Endodermal cell (in vitro differentiated cells): ENCODE measurements at regions not wholly inside any gene's neighbourhood (a gene's known extent, or its start where the extent isn't known, plus 50 kb on each side); places are given as distances from the start of the nearest gene placed in this dataset.

Experiments used
- DNase-seq: peaks from one replicate; pipeline ENCODE4 v3.0.0-alpha.2; 2017
- H3K27ac ChIP-seq: 2 replicates; pipeline ENCODE4 v1.5.1; 2013; ENCODE audit warnings: mild to moderate bottlenecking, low read depth, low read length, moderate library complexity
- H3K27me3 ChIP-seq: 2 replicates; pipeline ENCODE4 v1.6.1; 2013; ENCODE audit warnings: mild to moderate bottlenecking, low read length, moderate library complexity; ENCODE audit not compliant: insufficient read depth, control insufficient read depth, poor library complexity, severe bottlenecking
- H3K36me3 ChIP-seq: 2 replicates; pipeline ENCODE4 v1.7.0; 2013; ENCODE audit warnings: mild to moderate bottlenecking, low read length, moderate library complexity; ENCODE audit not compliant: control insufficient read depth, insufficient read depth
- H3K4me1 ChIP-seq: one replicate; pipeline ENCODE4 v1.7.0; 2013; ENCODE audit warnings: low read length; ENCODE audit not compliant: control insufficient read depth, insufficient read depth
- H3K4me3 ChIP-seq: 2 replicates; pipeline ENCODE4 v1.5.1; 2013; ENCODE audit warnings: mild to moderate bottlenecking, low read length, moderate library complexity
- H3K9ac ChIP-seq: 2 replicates; pipeline ENCODE4 v1.6.1; 2013; ENCODE audit warnings: mild to moderate bottlenecking, low read length, moderate library complexity; ENCODE audit not compliant: poor library complexity, severe bottlenecking; ENCODE audit errors: extremely low read depth
- H3K9me3 ChIP-seq: 2 replicates; pipeline ENCODE4 v1.6.1; 2013; ENCODE audit warnings: mild to moderate bottlenecking, low read length, moderate library complexity; ENCODE audit not compliant: control insufficient read depth
- H3K27ac Mint-ChIP-seq: 2 replicates; pipeline ENCODE4 v1.8.0; 2020; ENCODE audit warnings: mixed read lengths
- H3K27me3 Mint-ChIP-seq: 2 replicates; pipeline ENCODE4 v1.8.0; 2021; ENCODE audit warnings: mild to moderate bottlenecking, mixed read lengths; ENCODE audit not compliant: insufficient read depth
- H3K36me3 Mint-ChIP-seq: 2 replicates; pipeline ENCODE4 v1.8.0; 2020; ENCODE audit warnings: low read depth, mixed read lengths
- H3K4me1 Mint-ChIP-seq: 2 replicates; pipeline ENCODE4 v1.8.0; 2020; ENCODE audit warnings: mixed read lengths
- H3K4me3 Mint-ChIP-seq: 2 replicates; pipeline ENCODE4 v1.8.0; 2020; ENCODE audit warnings: mild to moderate bottlenecking, moderate library complexity, mixed read lengths
- H3K9me3 Mint-ChIP-seq: 2 replicates; pipeline ENCODE4 v1.8.0; 2020; ENCODE audit warnings: mild to moderate bottlenecking, mixed read lengths
- WGBS, 2 experiments: methylation state at CpG; one replicate each; pipeline versions ENCODE4 v1.1.5 to v1.1.7; 2013; ENCODE audit warnings: missing lambda C conversion rate in 2 of 2, mixed read lengths in 1 of 2; ENCODE audit not compliant: insufficient coverage in 1 of 2, insufficient read length in 1 of 2; 5-methylcytosine and 5-hydroxymethylcytosine counted together
- TF ChIP-seq, protein P1 (sequence below): fragments of 200-600 bp; sonication (generic); conservative IDR thresholded peaks from 2 replicates; pipeline ENCODE4 v1.5.0; 2021; ENCODE audit warnings: antibody characterized with exemption, mild to moderate bottlenecking

DNA sequence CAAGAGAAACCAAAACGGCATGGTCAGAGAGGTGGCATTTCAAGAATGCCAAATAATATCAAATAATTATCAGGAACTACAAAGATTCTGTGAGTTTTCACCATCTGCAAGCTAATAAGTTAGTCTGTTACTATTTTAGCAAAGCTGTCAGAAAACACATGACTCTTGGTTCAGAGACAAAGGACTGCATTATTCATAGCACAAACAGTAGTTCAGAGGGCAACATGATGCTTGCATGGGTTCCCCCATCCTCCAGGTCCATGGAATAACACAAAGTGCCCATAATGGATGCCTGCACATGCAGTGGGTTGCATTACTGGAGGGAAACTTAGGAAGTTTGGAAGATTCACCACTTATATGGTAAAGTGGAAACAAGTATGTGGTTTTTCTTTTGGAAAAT is 228.8 kb upstream of the ALCAM start:
- H3K4me3 Mint-ChIP-seq = no peak overlapping the region
- no peaks in the 10 kb centered on the region for H3K36me3 ChIP-seq
- H3K4me3 ChIP-seq = no peak overlapping the region
- 80 to 92% methylated on average over 1 of the region's 1 CpG for WGBS, 2 experiments
- no peaks in the 10 kb centered on the region for H3K4me1 ChIP-seq
- H3K9ac ChIP-seq = no peak overlapping the region
- H3K27me3 Mint-ChIP-seq = no peaks in the 10 kb centered on the region
- H3K27me3 ChIP-seq = no peaks in the 10 kb centered on the region
- H3K9me3 Mint-ChIP-seq = no peaks in the 10 kb centered on the region
- TF ChIP-seq, protein P1, sequence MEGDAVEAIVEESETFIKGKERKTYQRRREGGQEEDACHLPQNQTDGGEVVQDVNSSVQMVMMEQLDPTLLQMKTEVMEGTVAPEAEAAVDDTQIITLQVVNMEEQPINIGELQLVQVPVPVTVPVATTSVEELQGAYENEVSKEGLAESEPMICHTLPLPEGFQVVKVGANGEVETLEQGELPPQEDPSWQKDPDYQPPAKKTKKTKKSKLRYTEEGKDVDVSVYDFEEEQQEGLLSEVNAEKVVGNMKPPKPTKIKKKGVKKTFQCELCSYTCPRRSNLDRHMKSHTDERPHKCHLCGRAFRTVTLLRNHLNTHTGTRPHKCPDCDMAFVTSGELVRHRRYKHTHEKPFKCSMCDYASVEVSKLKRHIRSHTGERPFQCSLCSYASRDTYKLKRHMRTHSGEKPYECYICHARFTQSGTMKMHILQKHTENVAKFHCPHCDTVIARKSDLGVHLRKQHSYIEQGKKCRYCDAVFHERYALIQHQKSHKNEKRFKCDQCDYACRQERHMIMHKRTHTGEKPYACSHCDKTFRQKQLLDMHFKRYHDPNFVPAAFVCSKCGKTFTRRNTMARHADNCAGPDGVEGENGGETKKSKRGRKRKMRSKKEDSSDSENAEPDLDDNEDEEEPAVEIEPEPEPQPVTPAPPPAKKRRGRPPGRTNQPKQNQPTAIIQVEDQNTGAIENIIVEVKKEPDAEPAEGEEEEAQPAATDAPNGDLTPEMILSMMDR = no peak
- H3K9me3 ChIP-seq = no peaks in the 10 kb centered on the region
- no peak overlapping the region for H3K27ac Mint-ChIP-seq
- no peak overlapping the region for H3K27ac ChIP-seq
- no peak for DNase-seq
- H3K36me3 Mint-ChIP-seq = no peaks in the 10 kb centered on the region
- H3K4me1 Mint-ChIP-seq = no peaks in the 10 kb centered on the region

DNA sequence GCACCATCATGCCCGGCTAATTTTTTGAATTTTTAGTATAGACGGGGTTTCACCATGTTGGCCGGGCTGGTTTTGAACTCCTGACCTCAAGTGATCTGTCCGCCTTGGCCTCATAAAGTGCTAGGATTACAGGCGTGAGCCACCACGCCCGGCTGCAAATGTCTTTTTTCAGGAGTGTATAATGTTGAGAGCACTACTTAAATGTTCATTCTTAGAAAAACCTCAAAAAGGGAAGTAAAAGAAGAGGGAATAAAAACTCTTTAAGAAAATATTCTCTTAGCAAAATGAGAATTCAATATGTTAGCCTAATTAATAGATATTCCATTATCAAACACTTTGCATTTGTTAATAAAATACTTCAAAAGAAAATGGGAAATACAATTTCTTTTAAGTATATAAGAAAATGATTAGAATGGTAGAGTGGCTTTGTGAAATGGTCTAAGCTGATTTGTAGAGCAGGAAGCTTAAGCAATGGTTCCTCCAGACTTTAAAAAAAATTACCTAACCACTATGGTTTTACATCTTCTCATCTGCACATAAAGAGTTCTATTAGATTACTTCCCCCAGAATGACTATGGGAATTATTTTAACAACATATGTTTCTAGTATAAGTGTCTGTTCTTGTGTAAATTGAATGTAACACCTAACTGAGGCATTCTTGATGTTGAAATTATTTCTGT is 226.7 kb upstream of the ALCAM start:
- Mint-ChIP-seq H3K9me3 (no peaks in the 10 kb centered on the region), H3K27ac (no peak overlapping the region), H3K36me3 (no peaks in the 10 kb centered on the region), H3K4me1 (no peaks in the 10 kb centered on the region), H3K27me3 (no peaks in the 10 kb centered on the region), H3K4me3 (no peak overlapping the region)
- WGBS, 2 experiments = 95 to 100% methylated on average over 4 to 7 of the region's 7 CpGs
- Histone ChIP-seq H3K4me1 (no peaks in the 10 kb centered on the region), H3K36me3 (no peaks in the 10 kb centered on the region), H3K9me3 (no peaks in the 10 kb centered on the region), H3K4me3 (no peak overlapping the region), H3K27ac (no peak overlapping the region), H3K27me3 (no peaks in the 10 kb centered on the region), H3K9ac (no peak overlapping the region)
- TF ChIP-seq, protein P1 = no peak
- DNase-seq = no peak

DNA sequence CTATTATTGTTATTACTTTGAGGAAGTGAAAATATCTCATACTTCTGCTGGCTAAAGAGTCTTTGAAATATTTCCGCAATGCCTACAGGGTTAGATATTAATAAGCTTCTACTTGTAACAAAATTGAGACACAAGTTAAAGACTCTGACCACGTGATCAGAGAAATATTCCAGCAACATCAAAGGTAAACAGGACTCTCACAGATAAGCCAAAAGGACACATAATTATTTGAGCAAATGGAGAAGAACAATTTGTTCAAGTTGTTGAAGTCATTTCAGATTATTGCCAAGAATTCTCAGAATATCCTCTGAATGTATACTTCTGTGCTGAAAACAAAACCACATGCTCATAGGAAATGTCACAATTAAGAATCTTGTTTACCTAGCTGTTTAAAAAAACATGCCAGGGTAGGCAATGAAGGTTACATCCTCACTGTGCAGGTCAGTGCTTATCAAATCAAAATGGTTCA is 225.8 kb upstream of the ALCAM start:
- Histone ChIP-seq H3K9me3 (no peaks in the 10 kb centered on the region), H3K27me3 (no peaks in the 10 kb centered on the region), H3K4me3 (no peak overlapping the region), H3K9ac (no peak overlapping the region), H3K4me1 (no peaks in the 10 kb centered on the region), H3K36me3 (no peaks in the 10 kb centered on the region), H3K27ac (no peak overlapping the region)
- Mint-ChIP-seq H3K4me1 (no peaks in the 10 kb centered on the region), H3K9me3 (no peaks in the 10 kb centered on the region), H3K36me3 (no peaks in the 10 kb centered on the region), H3K27ac (no peak overlapping the region), H3K4me3 (no peak overlapping the region), H3K27me3 (no peaks in the 10 kb centered on the region)
- TF ChIP-seq, protein P1 = no peak
- WGBS, 2 experiments = 77% methylated on average over 2 of the region's 2 CpGs; no CpG with 5 or more reads in 1 of the 2 experiments
- no peak for DNase-seq
